ENCODE measurements at regions not wholly inside any gene's neighbourhood (a gene's known extent, or its start where the extent isn't known, plus 50 kb on each side); places are given as distances from the start of the nearest gene placed in this dataset.
"Not testable (repeated sequence)": the region's sequence is repeated elsewhere in the genome, so short reads cannot be mapped to it uniquely, and the experiment has no call there.

GRCh38 chr1:157249326-157249725 is 111.1 kb upstream of the ETV3 start:
- no peaks in the 10 kb centered on the region for H3K27me3 ChIP-seq (ENCODE audit: control insufficient read depth, insufficient read depth)
- ATAC-seq (no peak), DNase-seq (no peak)
- H3K9me3 ChIP-seq (ENCODE audit: control insufficient read depth, low read length), result no peaks in the 10 kb centered on the region
- intact Hi-C loops (cut with DNase I), result no loop called here
- H3K4me3 ChIP-seq (ENCODE audit: low read length), result no peak overlapping the region
- no peak overlapping the region for H3K27ac ChIP-seq (ENCODE audit: low read length)
- H3K4me1 ChIP-seq (ENCODE audit: control insufficient read depth, insufficient read depth, low read length), result no peaks in the 10 kb centered on the region
- 39% methylated on average over 2 of the region's 2 CpGs for WGBS

GRCh38 chr1:157247764-157248049 is 109.5 kb upstream of the ETV3 start:
- H3K4me1 ChIP-seq (ENCODE audit: control insufficient read depth, insufficient read depth, low read length); H3K9me3 ChIP-seq (ENCODE audit: control insufficient read depth, low read length); H3K4me3 ChIP-seq (ENCODE audit: low read length); H3K27me3 ChIP-seq (ENCODE audit: control insufficient read depth, insufficient read depth); DNase-seq; intact Hi-C loops (cut with DNase I); H3K27ac ChIP-seq (ENCODE audit: low read length); ATAC-seq: not testable (repeated sequence)
- 75% methylated on average over 2 of the region's 2 CpGs for WGBS

GRCh38 chr1:157247005-157247763 is 109.0 kb upstream of the ETV3 start:
- intact Hi-C loops (cut with DNase I), result no loop called here
- Histone ChIP-seq H3K27me3 (ENCODE audit: control insufficient read depth, insufficient read depth) (no peaks in the 10 kb centered on the region), H3K9me3 (ENCODE audit: control insufficient read depth, low read length) (no peaks in the 10 kb centered on the region), H3K4me1 (ENCODE audit: control insufficient read depth, insufficient read depth, low read length) (no peaks in the 10 kb centered on the region), H3K27ac (ENCODE audit: low read length) (no peak overlapping the region), H3K4me3 (ENCODE audit: low read length) (no peak overlapping the region)
- ATAC-seq (no peak), DNase-seq (no peak)
- 83% methylated on average over 2 of the region's 2 CpGs for WGBS

- Histone ChIP-seq H3K4me1 (ENCODE audit: control insufficient read depth, insufficient read depth, low read length) (no peaks in the 10 kb centered on the region), H3K4me3 (ENCODE audit: low read length) (no peak overlapping the region), H3K27me3 (ENCODE audit: control insufficient read depth, insufficient read depth) (no peaks in the 10 kb centered on the region), H3K9me3 (ENCODE audit: control insufficient read depth, low read length) (no peaks in the 10 kb centered on the region), H3K27ac (ENCODE audit: low read length) (no peak overlapping the region)
- 92% methylated on average over 2 of the region's 2 CpGs for WGBS
- DNase-seq (no peak), ATAC-seq (no peak)
- intact Hi-C loops (cut with DNase I), result no loop called here
Measured at GRCh38 chr1:157245823-157246222, 107.6 kb upstream of the ETV3 start.

- H3K27ac ChIP-seq (ENCODE audit: low read length), result no peak overlapping the region
- no peaks in the 10 kb centered on the region for H3K4me1 ChIP-seq (ENCODE audit: control insufficient read depth, insufficient read depth, low read length)
- H3K9me3 ChIP-seq (ENCODE audit: control insufficient read depth, low read length), result no peaks in the 10 kb centered on the region
- WGBS, result 80% methylated on average over 2 of the region's 2 CpGs
- no peak overlapping the region for H3K4me3 ChIP-seq (ENCODE audit: low read length)
- DNase-seq, result no peak
- intact Hi-C loops (cut with DNase I), result no loop called here
- ATAC-seq, result no peak
- no peaks in the 10 kb centered on the region for H3K27me3 ChIP-seq (ENCODE audit: control insufficient read depth, insufficient read depth)
Measured at GRCh38 chr1:157241185-157241538, 103.0 kb upstream of the ETV3 start.

- Histone ChIP-seq H3K27me3 (ENCODE audit: control insufficient read depth, insufficient read depth) (no peaks in the 10 kb centered on the region), H3K4me3 (ENCODE audit: low read length) (no peak overlapping the region), H3K9me3 (ENCODE audit: control insufficient read depth, low read length) (no peaks in the 10 kb centered on the region), H3K4me1 (ENCODE audit: control insufficient read depth, insufficient read depth, low read length) (no peaks in the 10 kb centered on the region), H3K27ac (ENCODE audit: low read length) (no peak overlapping the region)
- no peak for DNase-seq
- no peak for ATAC-seq
- 66% methylated on average over 7 of the region's 7 CpGs for WGBS
- intact Hi-C loops (cut with DNase I), result no loop called here
Measured at GRCh38 chr1:157240495-157241184, 102.4 kb upstream of the ETV3 start.

- Histone ChIP-seq H3K27me3 (ENCODE audit: control insufficient read depth, insufficient read depth) (no peaks in the 10 kb centered on the region), H3K27ac (ENCODE audit: low read length) (no peak overlapping the region), H3K4me1 (ENCODE audit: control insufficient read depth, insufficient read depth, low read length) (no peaks in the 10 kb centered on the region), H3K4me3 (ENCODE audit: low read length) (no peak overlapping the region), H3K9me3 (ENCODE audit: control insufficient read depth, low read length) (no peaks in the 10 kb centered on the region)
- no peak for DNase-seq
- no peak for ATAC-seq
- intact Hi-C loops (cut with DNase I), result no loop called here
Measured at GRCh38 chr1:157239936-157240335, 101.7 kb upstream of the ETV3 start.

- WGBS, result 54% methylated on average over 4 of the region's 4 CpGs
Measured at GRCh38 chr1:157238585-157238984, 100.4 kb upstream of the ETV3 start.

GRCh38 chr1:157237981-157238380 is 99.8 kb upstream of the ETV3 start:
- Histone ChIP-seq H3K27ac (ENCODE audit: low read length) (no peak overlapping the region), H3K27me3 (ENCODE audit: control insufficient read depth, insufficient read depth) (no peaks in the 10 kb centered on the region), H3K9me3 (ENCODE audit: control insufficient read depth, low read length) (no peaks in the 10 kb centered on the region), H3K4me1 (ENCODE audit: control insufficient read depth, insufficient read depth, low read length) (no peaks in the 10 kb centered on the region), H3K4me3 (ENCODE audit: low read length) (no peak overlapping the region)
- no peak for DNase-seq
- WGBS, result 74% methylated on average over 3 of the region's 3 CpGs
- ATAC-seq, result no peak
- intact Hi-C loops (cut with DNase I), result no loop called here

More at GRCh38 chr1:157238585-157238984, 100.4 kb upstream of the ETV3 start:
- no peaks in the 10 kb centered on the region for H3K4me1 ChIP-seq (ENCODE audit: control insufficient read depth, insufficient read depth, low read length)
- ATAC-seq, result no peak
- no peak for DNase-seq
- no peaks in the 10 kb centered on the region for H3K9me3 ChIP-seq (ENCODE audit: control insufficient read depth, low read length)
- no peak overlapping the region for H3K27ac ChIP-seq (ENCODE audit: low read length)
- no peaks in the 10 kb centered on the region for H3K27me3 ChIP-seq (ENCODE audit: control insufficient read depth, insufficient read depth)
- no peak overlapping the region for H3K4me3 ChIP-seq (ENCODE audit: low read length)
- intact Hi-C loops (cut with DNase I), result no loop called here

- intact Hi-C loops (cut with DNase I), result no loop called here
- no peak overlapping the region for H3K27ac ChIP-seq (ENCODE audit: low read length)
- H3K27me3 ChIP-seq (ENCODE audit: control insufficient read depth, insufficient read depth), result no peaks in the 10 kb centered on the region
- DNase-seq, result no peak
- H3K4me1 ChIP-seq (ENCODE audit: control insufficient read depth, insufficient read depth, low read length), result no peaks in the 10 kb centered on the region
- ATAC-seq, result no peak
- H3K9me3 ChIP-seq (ENCODE audit: control insufficient read depth, low read length), result no peaks in the 10 kb centered on the region
- no peak overlapping the region for H3K4me3 ChIP-seq (ENCODE audit: low read length)
- WGBS, result 79% methylated on average over 4 of the region's 4 CpGs
Measured at GRCh38 chr1:157237522-157237921, 99.3 kb upstream of the ETV3 start.

GRCh38 chr1:157236072-157236471 is 97.9 kb upstream of the ETV3 start:
- intact Hi-C loops (cut with DNase I), result no loop called here
- ATAC-seq, result no peak
- no peak overlapping the region for H3K27ac ChIP-seq (ENCODE audit: low read length)

GRCh38 chr1:157235307-157235706 is 97.1 kb upstream of the ETV3 start:
- intact Hi-C loops (cut with DNase I), result no loop called here
- H3K4me3 ChIP-seq (ENCODE audit: low read length), result no peak overlapping the region
- 43% methylated on average over 4 of the region's 4 CpGs for WGBS
- no peaks in the 10 kb centered on the region for H3K4me1 ChIP-seq (ENCODE audit: control insufficient read depth, insufficient read depth, low read length)
- ATAC-seq (no peak), DNase-seq (no peak)
- H3K9me3 ChIP-seq (ENCODE audit: control insufficient read depth, low read length), result no peaks in the 10 kb centered on the region
- H3K27ac ChIP-seq (ENCODE audit: low read length), result no peak overlapping the region
- no peaks in the 10 kb centered on the region for H3K27me3 ChIP-seq (ENCODE audit: control insufficient read depth, insufficient read depth)

More at GRCh38 chr1:157236072-157236471, 97.9 kb upstream of the ETV3 start:
- H3K9me3 ChIP-seq (ENCODE audit: control insufficient read depth, low read length), result no peaks in the 10 kb centered on the region
- H3K4me3 ChIP-seq (ENCODE audit: low read length), result no peak overlapping the region
- no peaks in the 10 kb centered on the region for H3K27me3 ChIP-seq (ENCODE audit: control insufficient read depth, insufficient read depth)
- no peaks in the 10 kb centered on the region for H3K4me1 ChIP-seq (ENCODE audit: control insufficient read depth, insufficient read depth, low read length)
- no peak for DNase-seq
- WGBS, result 87% methylated on average over 4 of the region's 4 CpGs
